Hematopoietic multipotent progenitor cell treated with erythropoietin and hydrocortisone succinate and interleukin-3 and kit ligand, for 17 days (in vitro differentiated cells): ENCODE measurements at regions not wholly inside any gene's neighbourhood (a gene's known extent, or its start where the extent isn't known, plus 50 kb on each side); places are given as distances from the start of the nearest gene placed in this dataset.
"Not testable (repeated sequence)": the region's sequence is repeated elsewhere in the genome, so short reads cannot be mapped to it uniquely, and the experiment has no call there.

ENCODE experiments used
- DNase-seq: peaks from one replicate; pipeline ENCODE4 v3.0.0-alpha.2; 2015; ENCODE audit warnings: low spot score

GRCh38 chr20:29763821-29764511, 1493.5 kb upstream of the DEFB115 start:
- no peak for DNase-seq

- DNase-seq, result not testable (repeated sequence)
Observed at GRCh38 chr20:29764922-29765610, 1492.4 kb upstream of the DEFB115 start.

- not testable (repeated sequence) for DNase-seq
Observed at GRCh38 chr20:29778033-29778432, 1479.4 kb upstream of the DEFB115 start.

GRCh38 chr20:29781217-29781616, 1476.2 kb upstream of the DEFB115 start:
- DNase-seq, result not testable (repeated sequence)

GRCh38 chr20:29781891-29782290, 1475.6 kb upstream of the DEFB115 start:
- DNase-seq, result not testable (repeated sequence)

GRCh38 chr20:29787456-29787855, 1470.0 kb upstream of the DEFB115 start:
- not testable (repeated sequence) for DNase-seq

- DNase-seq, result no peak
Observed at GRCh38 chr20:29790510-29790909, 1467.0 kb upstream of the DEFB115 start.

GRCh38 chr20:29831508-29831907, 1426.0 kb upstream of the DEFB115 start:
- not testable (repeated sequence) for DNase-seq

- not testable (repeated sequence) for DNase-seq
Observed at GRCh38 chr20:29868014-29868413, 1389.5 kb upstream of the DEFB115 start.

GRCh38 chr20:29868688-29869087, 1388.8 kb upstream of the DEFB115 start:
- DNase-seq, result not testable (repeated sequence)

GRCh38 chr20:29871816-29872215, 1385.6 kb upstream of the DEFB115 start:
- not testable (repeated sequence) for DNase-seq

- no peak for DNase-seq
Observed at GRCh38 chr20:29873946-29874345, 1383.5 kb upstream of the DEFB115 start.

GRCh38 chr20:29874476-29875202, 1382.8 kb upstream of the DEFB115 start:
- DNase-seq, result no peak

GRCh38 chr20:29875321-29876083, 1382.0 kb upstream of the DEFB115 start:
- DNase-seq, result not testable (repeated sequence)

- not testable (repeated sequence) for DNase-seq
Observed at GRCh38 chr20:29876084-29876910, 1381.2 kb upstream of the DEFB115 start.

GRCh38 chr20:29876911-29877285, 1380.6 kb upstream of the DEFB115 start:
- no peak for DNase-seq

GRCh38 chr20:29877411-29878280, 1379.8 kb upstream of the DEFB115 start:
- not testable (repeated sequence) for DNase-seq

GRCh38 chr20:29878281-29878741, 1379.2 kb upstream of the DEFB115 start:
- DNase-seq, result no peak

- DNase-seq, result no peak
Observed at GRCh38 chr20:29878777-29879442, 1378.6 kb upstream of the DEFB115 start.
